Endodermal cell (in vitro differentiated cells): ENCODE measurements at regions not wholly inside any gene's neighbourhood (a gene's known extent, or its start where the extent isn't known, plus 50 kb on each side); places are given as distances from the start of the nearest gene placed in this dataset.
"Not testable (repeated sequence)": the region's sequence is repeated elsewhere in the genome, so short reads cannot be mapped to it uniquely, and the experiment has no call there.

Experiments used
- DNase-seq: peaks from one replicate; pipeline ENCODE4 v3.0.0-alpha.2; 2017
- H3K27ac ChIP-seq: 2 replicates; pipeline ENCODE4 v1.5.1; 2013; ENCODE audit warnings: mild to moderate bottlenecking, low read depth, low read length, moderate library complexity
- H3K27me3 ChIP-seq: 2 replicates; pipeline ENCODE4 v1.6.1; 2013; ENCODE audit warnings: mild to moderate bottlenecking, low read length, moderate library complexity; ENCODE audit not compliant: insufficient read depth, control insufficient read depth, poor library complexity, severe bottlenecking
- H3K36me3 ChIP-seq: 2 replicates; pipeline ENCODE4 v1.7.0; 2013; ENCODE audit warnings: mild to moderate bottlenecking, low read length, moderate library complexity; ENCODE audit not compliant: control insufficient read depth, insufficient read depth
- H3K4me1 ChIP-seq: one replicate; pipeline ENCODE4 v1.7.0; 2013; ENCODE audit warnings: low read length; ENCODE audit not compliant: control insufficient read depth, insufficient read depth
- H3K4me3 ChIP-seq: 2 replicates; pipeline ENCODE4 v1.5.1; 2013; ENCODE audit warnings: mild to moderate bottlenecking, low read length, moderate library complexity
- H3K9ac ChIP-seq: 2 replicates; pipeline ENCODE4 v1.6.1; 2013; ENCODE audit warnings: mild to moderate bottlenecking, low read length, moderate library complexity; ENCODE audit not compliant: poor library complexity, severe bottlenecking; ENCODE audit errors: extremely low read depth
- H3K9me3 ChIP-seq: 2 replicates; pipeline ENCODE4 v1.6.1; 2013; ENCODE audit warnings: mild to moderate bottlenecking, low read length, moderate library complexity; ENCODE audit not compliant: control insufficient read depth
- H3K27ac Mint-ChIP-seq: 2 replicates; pipeline ENCODE4 v1.8.0; 2020; ENCODE audit warnings: mixed read lengths
- H3K27me3 Mint-ChIP-seq: 2 replicates; pipeline ENCODE4 v1.8.0; 2021; ENCODE audit warnings: mild to moderate bottlenecking, mixed read lengths; ENCODE audit not compliant: insufficient read depth
- H3K36me3 Mint-ChIP-seq: 2 replicates; pipeline ENCODE4 v1.8.0; 2020; ENCODE audit warnings: low read depth, mixed read lengths
- H3K4me1 Mint-ChIP-seq: 2 replicates; pipeline ENCODE4 v1.8.0; 2020; ENCODE audit warnings: mixed read lengths
- H3K4me3 Mint-ChIP-seq: 2 replicates; pipeline ENCODE4 v1.8.0; 2020; ENCODE audit warnings: mild to moderate bottlenecking, moderate library complexity, mixed read lengths
- H3K9me3 Mint-ChIP-seq: 2 replicates; pipeline ENCODE4 v1.8.0; 2020; ENCODE audit warnings: mild to moderate bottlenecking, mixed read lengths
- WGBS, 2 experiments: methylation state at CpG; one replicate each; pipeline versions ENCODE4 v1.1.5 to v1.1.7; 2013; ENCODE audit warnings: missing lambda C conversion rate in 2 of 2, mixed read lengths in 1 of 2; ENCODE audit not compliant: insufficient coverage in 1 of 2, insufficient read length in 1 of 2; 5-methylcytosine and 5-hydroxymethylcytosine counted together
- TF ChIP-seq, protein P1 (sequence below): fragments of 200-600 bp; sonication (generic); conservative IDR thresholded peaks from 2 replicates; pipeline ENCODE4 v1.5.0; 2021; ENCODE audit warnings: antibody characterized with exemption, mild to moderate bottlenecking

DNA sequence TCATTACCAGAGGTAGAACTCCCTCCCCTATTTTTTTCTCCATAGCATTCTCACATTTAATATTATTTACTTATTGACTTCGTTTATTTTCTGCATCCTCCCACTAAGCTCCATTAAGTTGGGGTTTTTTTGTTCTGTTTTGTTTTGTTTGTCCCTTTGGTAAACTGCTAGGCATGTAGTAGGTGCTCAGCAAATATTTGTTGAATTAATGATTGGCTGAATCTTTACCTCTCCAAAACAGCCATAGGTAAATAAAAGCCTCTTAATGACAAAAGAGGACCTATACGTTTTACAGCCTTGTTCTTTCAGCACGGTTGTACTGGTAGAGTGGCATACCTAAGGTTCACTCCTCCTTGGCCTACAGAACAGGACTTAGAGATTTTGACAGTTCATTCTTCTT lies 52.0 kb downstream of the PRORP start:
- WGBS, 2 experiments, result 93 to 94% methylated on average over 2 to 3 of the region's 3 CpGs
- H3K4me1 ChIP-seq, result no peaks in the 10 kb centered on the region
- H3K27ac ChIP-seq, result no peak overlapping the region
- Mint-ChIP-seq H3K4me3 (no peak overlapping the region), H3K36me3 (peaks cover 38% of the 10 kb centered on the region), H3K4me1 (peaks cover 4% of the 10 kb centered on the region), H3K27ac (no peak overlapping the region), H3K9me3 (peaks cover 3% of the 10 kb centered on the region), H3K27me3 (no peaks in the 10 kb centered on the region)
- H3K4me3 ChIP-seq, result no peak overlapping the region
- no peak overlapping the region for H3K9ac ChIP-seq
- peaks cover 6% of the 10 kb centered on the region for H3K9me3 ChIP-seq
- TF ChIP-seq, protein P1, sequence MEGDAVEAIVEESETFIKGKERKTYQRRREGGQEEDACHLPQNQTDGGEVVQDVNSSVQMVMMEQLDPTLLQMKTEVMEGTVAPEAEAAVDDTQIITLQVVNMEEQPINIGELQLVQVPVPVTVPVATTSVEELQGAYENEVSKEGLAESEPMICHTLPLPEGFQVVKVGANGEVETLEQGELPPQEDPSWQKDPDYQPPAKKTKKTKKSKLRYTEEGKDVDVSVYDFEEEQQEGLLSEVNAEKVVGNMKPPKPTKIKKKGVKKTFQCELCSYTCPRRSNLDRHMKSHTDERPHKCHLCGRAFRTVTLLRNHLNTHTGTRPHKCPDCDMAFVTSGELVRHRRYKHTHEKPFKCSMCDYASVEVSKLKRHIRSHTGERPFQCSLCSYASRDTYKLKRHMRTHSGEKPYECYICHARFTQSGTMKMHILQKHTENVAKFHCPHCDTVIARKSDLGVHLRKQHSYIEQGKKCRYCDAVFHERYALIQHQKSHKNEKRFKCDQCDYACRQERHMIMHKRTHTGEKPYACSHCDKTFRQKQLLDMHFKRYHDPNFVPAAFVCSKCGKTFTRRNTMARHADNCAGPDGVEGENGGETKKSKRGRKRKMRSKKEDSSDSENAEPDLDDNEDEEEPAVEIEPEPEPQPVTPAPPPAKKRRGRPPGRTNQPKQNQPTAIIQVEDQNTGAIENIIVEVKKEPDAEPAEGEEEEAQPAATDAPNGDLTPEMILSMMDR, result no peak
- peaks cover 16% of the 10 kb centered on the region for H3K36me3 ChIP-seq
- no peak for DNase-seq
- H3K27me3 ChIP-seq, result no peaks in the 10 kb centered on the region

DNA sequence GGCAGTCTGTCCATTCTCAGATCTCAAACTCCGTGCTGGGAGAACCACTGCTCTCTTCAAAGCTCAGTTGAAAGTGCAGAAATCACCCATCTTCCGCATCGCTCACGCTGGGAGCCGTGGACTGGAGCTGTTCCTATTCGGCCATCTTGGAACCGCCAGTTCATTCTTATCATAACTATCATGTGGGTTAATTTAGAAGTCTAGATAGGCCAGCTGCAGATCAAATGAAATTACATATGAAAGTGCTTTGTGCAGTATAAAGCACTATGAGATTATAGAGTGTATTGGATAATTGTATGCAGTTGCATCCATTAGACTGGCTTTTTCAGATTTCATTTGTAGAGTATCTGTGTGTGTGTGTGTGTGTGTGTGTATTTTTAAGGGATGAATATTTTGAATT lies 57.8 kb downstream of the PRORP start:
- WGBS, 2 experiments, result 75 to 81% methylated on average over 4 to 7 of the region's 7 CpGs

DNA sequence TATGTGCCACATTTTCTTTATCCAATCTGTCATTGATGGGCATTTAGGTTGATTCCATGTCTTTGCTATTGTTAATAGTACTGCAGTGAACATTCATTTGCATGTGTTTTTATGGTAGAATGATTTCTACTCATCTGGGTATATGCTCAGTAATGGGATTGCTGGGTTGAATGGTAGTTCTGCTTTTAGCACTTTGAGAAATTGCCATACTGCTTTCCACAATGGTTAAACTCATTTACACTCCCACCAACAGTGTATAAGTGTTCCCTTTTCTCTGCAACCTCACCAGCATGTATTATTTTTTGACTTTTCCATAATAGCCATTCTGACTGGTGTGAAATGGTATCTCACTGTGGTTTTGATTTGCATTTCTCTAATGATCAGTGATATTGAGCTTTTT lies 62.5 kb downstream of the PRORP start:
- H3K4me3 Mint-ChIP-seq, H3K9me3 Mint-ChIP-seq, H3K4me3 ChIP-seq, H3K4me1 Mint-ChIP-seq, H3K4me1 ChIP-seq, H3K9ac ChIP-seq, H3K9me3 ChIP-seq, H3K27ac Mint-ChIP-seq, DNase-seq, H3K27ac ChIP-seq, H3K27me3 Mint-ChIP-seq, H3K27me3 ChIP-seq: not testable (repeated sequence)
- peaks cover 21% of the 10 kb centered on the region for H3K36me3 ChIP-seq
- peaks cover 25% of the 10 kb centered on the region for H3K36me3 Mint-ChIP-seq

More for the DNA sequence above, 57.8 kb downstream of the PRORP start:
- Mint-ChIP-seq H3K9me3 (no peaks in the 10 kb centered on the region), H3K27me3 (no peaks in the 10 kb centered on the region), H3K4me1 (peaks cover 4% of the 10 kb centered on the region), H3K36me3 (peaks cover 19% of the 10 kb centered on the region), H3K4me3 (no peak overlapping the region), H3K27ac (no peak overlapping the region)
- Histone ChIP-seq H3K4me1 (no peaks in the 10 kb centered on the region), H3K9ac (no peak overlapping the region), H3K27ac (no peak overlapping the region), H3K4me3 (no peak overlapping the region), H3K9me3 (no peaks in the 10 kb centered on the region), H3K36me3 (peaks cover 21% of the 10 kb centered on the region), H3K27me3 (no peaks in the 10 kb centered on the region)
- no peak for DNase-seq
- TF ChIP-seq, protein P1, result no peak

DNA sequence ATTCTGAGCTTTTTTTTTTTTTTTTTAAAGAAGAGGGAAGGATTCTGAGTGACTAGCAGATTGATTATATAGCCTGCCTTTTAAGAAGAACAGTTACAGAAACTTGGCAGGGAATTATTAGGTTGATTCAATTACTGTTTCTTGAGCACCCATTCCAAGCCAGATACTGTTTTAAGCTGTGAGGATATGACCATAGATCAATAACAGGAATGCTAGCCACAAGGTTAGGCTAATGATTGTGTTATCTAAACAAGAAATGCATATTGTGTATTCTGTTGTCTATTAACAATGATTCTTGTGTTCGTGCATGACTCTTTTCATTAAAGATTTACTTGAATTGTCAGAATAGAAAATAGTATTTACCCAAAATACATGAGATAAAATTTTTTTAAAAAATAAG lies 67.1 kb downstream of the PRORP start:
- Histone ChIP-seq H3K9me3 (peaks cover 6% of the 10 kb centered on the region), H3K27ac (no peak overlapping the region), H3K4me3 (no peak overlapping the region), H3K4me1 (no peaks in the 10 kb centered on the region), H3K27me3 (no peaks in the 10 kb centered on the region), H3K9ac (no peak overlapping the region), H3K36me3 (peaks cover 8% of the 10 kb centered on the region)
- peaks cover 22% of the 10 kb centered on the region for H3K36me3 Mint-ChIP-seq
- 100% methylated on average over 1 of the region's 1 CpG; no CpG with 5 or more reads in 1 of the 2 experiments for WGBS, 2 experiments
- TF ChIP-seq, protein P1, result no peak
- no peak overlapping the region for H3K27ac Mint-ChIP-seq
- H3K4me1 Mint-ChIP-seq, result no peaks in the 10 kb centered on the region
- no peak overlapping the region for H3K4me3 Mint-ChIP-seq
- H3K9me3 Mint-ChIP-seq, result peaks cover 2% of the 10 kb centered on the region
- DNase-seq, result no peak
- no peaks in the 10 kb centered on the region for H3K27me3 Mint-ChIP-seq
